K562 (cell line): ENCODE measurements at regions not wholly inside any gene's neighbourhood (a gene's known extent, or its start where the extent isn't known, plus 50 kb on each side); places are given as distances from the start of the nearest gene placed in this dataset.

ENCODE experiments used
- ATAC-seq: fragments of 200-7000 bp; cut with Tn5 transposase; 3 replicates; pipeline ENCODE4 v1.9.1; 2020; ENCODE audit warnings: moderate library complexity
- BruUV-seq: library from RNA; stranded (reverse); fragments of 400-500 nt; replicated peaks from 2 replicates; lab custom pipeline; 2021; lab: Mats Ljungman, UMichigan
- CTCF ChIA-PET: fragments of 300-600 bp; formaldehyde crosslinking; extraction: SDS; loops from one replicate; lab custom pipeline; 2021; ENCODE audit warnings: low intra/inter-chr PET ratio; lab: Yijun Ruan, JAX
- POLR2A ChIA-PET: fragments of 300-600, 350-650 bp; sonication (Branson Sonifier 250); formaldehyde crosslinking; extraction: SDS; loops from one replicate; lab custom pipeline; 2021; ENCODE audit warnings: antibody characterized with exemption, inconsistent platforms; lab: Yijun Ruan, JAX
- DNase-seq, 4 experiments: peaks; one replicate each; pipeline versions ENCODE4 v3.0.0 to v3.0.0-alpha.2; 2011 to 2018; ENCODE audit warnings: low spot score in 3 of 4, mixed read lengths in 3 of 4; ENCODE audit errors: extremely low read depth in 1 of 4
- FAIRE-seq: peaks from 2 replicates; lab custom pipeline; 2011; peaks lifted over from hg19 to GRCh38; lab: Jason Lieb, UNC
- H2AFZ ChIP-seq: 2 replicates; pipeline ENCODE4 v1.6.0; 2011; ENCODE audit warnings: low read depth, low read length, control low read depth, inconsistent platforms
- H3K27ac ChIP-seq: fragments of 200-600 bp; 3 replicates; pipeline ENCODE4 v1.8.0; 2011; ENCODE audit warnings: low read depth, mild to moderate bottlenecking, control low read depth, inconsistent platforms, low read length, moderate library complexity, mixed read lengths; ENCODE audit errors: extremely low read depth
- H3K27me3 ChIP-seq, 2 experiments: fragments of 300-600 bp in 1 of 2; 2 replicates in 1 of 2; 3 replicates in 1 of 2; pipeline versions ENCODE4 v1.6.0 to v1.8.0; 2011; ENCODE audit warnings: inconsistent platforms in 2 of 2, low read length in 2 of 2, mild to moderate bottlenecking in 1 of 2, mixed read lengths in 1 of 2, moderate library complexity in 1 of 2; ENCODE audit not compliant: control insufficient read depth in 2 of 2, insufficient read depth in 2 of 2
- H3K36me3 ChIP-seq: fragments of 300-600 bp; 3 replicates; pipeline ENCODE4 v1.8.0; 2011; ENCODE audit warnings: mild to moderate bottlenecking, low read length, inconsistent platforms; ENCODE audit not compliant: control insufficient read depth, insufficient read depth
- H3K4me1 ChIP-seq, 2 experiments: fragments of 200-600 bp in 1 of 2; replicated peaks in 1 of 2; 2 replicates in 1 of 2; 3 replicates in 1 of 2; pipeline versions ENCODE4 v1.5.1 to v1.8.0; 2011; ENCODE audit warnings: inconsistent platforms in 2 of 2, low read length in 2 of 2, mild to moderate bottlenecking in 1 of 2, mixed read lengths in 1 of 2, moderate library complexity in 1 of 2; ENCODE audit not compliant: control insufficient read depth in 2 of 2, insufficient read depth in 2 of 2
- H3K4me2 ChIP-seq: 2 replicates; pipeline ENCODE4 v1.6.1; 2011; ENCODE audit warnings: low read length, control low read depth, inconsistent platforms, mixed read lengths; ENCODE audit not compliant: insufficient read depth
- H3K4me3 ChIP-seq: fragments of 200-600 bp; sonication (generic), shearing (Covaris generic); 2 replicates; pipeline ENCODE4 v1.5.1; 2016; ENCODE audit warnings: control low read depth, inconsistent platforms
- H3K79me2 ChIP-seq: fragments of 200-600 bp; 3 replicates; pipeline ENCODE4 v1.8.0; 2011; ENCODE audit warnings: low read length, inconsistent platforms; ENCODE audit not compliant: control insufficient read depth, insufficient read depth
- H3K9ac ChIP-seq, 2 experiments: 2 replicates each; pipeline versions ENCODE4 v1.6.0 to v1.6.1; 2011; ENCODE audit warnings: low read depth in 2 of 2, low read length in 2 of 2, control low read depth in 1 of 2, inconsistent platforms in 1 of 2, mild to moderate bottlenecking in 1 of 2, mixed read lengths in 1 of 2; ENCODE audit not compliant: insufficient read depth in 1 of 2
- H3K9me1 ChIP-seq: one replicate; pipeline ENCODE4 v1.6.0; 2011; ENCODE audit warnings: inconsistent platforms, mild to moderate bottlenecking, low read length, moderate library complexity; ENCODE audit not compliant: control insufficient read depth, insufficient read depth
- H3K9me3 ChIP-seq: replicated peaks from 2 replicates; pipeline ENCODE4 v1.5.1; 2011; ENCODE audit warnings: low read depth, low read length, inconsistent platforms; ENCODE audit not compliant: control insufficient read depth, insufficient read depth
- H4K20me1 ChIP-seq: replicated peaks from 2 replicates; pipeline ENCODE4 v1.6.1; 2011; ENCODE audit warnings: low read length, inconsistent platforms, mixed read lengths; ENCODE audit not compliant: control insufficient read depth, insufficient read depth
- ELF1 ChIP-seq: fragments of 200-800 bp; sonication (Bioruptor generic); IDR thresholded peaks from 2 replicates; pipeline ENCODE4 v1.6.1; 2016; ENCODE audit warnings: missing genetic modification characterization, missing compliant biosample characterization
- EZH2 ChIP-seq: IDR thresholded peaks from 2 replicates; pipeline ENCODE4 v1.6.1; 2012; ENCODE audit warnings: low read depth, mild to moderate bottlenecking, inconsistent platforms, low read length, borderline replicate concordance
- KLF10 ChIP-seq: fragments of 250-450 bp; sonication (Bioruptor Pico); IDR thresholded peaks from 2 replicates; pipeline ENCODE4 v1.6.1; 2021; ENCODE audit warnings: matching md5 sums
- RBM25 ChIP-seq: fragments of 200-400 bp; formaldehyde crosslinking; IDR thresholded peaks from 2 replicates; pipeline ENCODE4 v1.6.1; 2018; ENCODE audit warnings: low read length, low read depth, moderate library complexity; ENCODE audit not compliant: severe bottlenecking
- SMAD1 ChIP-seq: fragments of 150-350 bp; IDR thresholded peaks from 2 replicates; pipeline ENCODE4 v1.6.1; 2014; ENCODE audit warnings: low read length, low read depth; ENCODE audit not compliant: partially characterized antibody
- ZFP36 ChIP-seq: fragments of 150-350 bp; IDR thresholded peaks from 2 replicates; pipeline ENCODE4 v1.6.1; 2018; ENCODE audit warnings: low read length, low read depth; ENCODE audit not compliant: partially characterized antibody
- ZNF778 ChIP-seq: fragments of 450-650 bp; formaldehyde crosslinking; IDR thresholded peaks from 2 replicates; pipeline ENCODE4 v1.4.0; 2020; ENCODE audit warnings: mild to moderate bottlenecking, moderate library complexity
- WGBS: fragments of 100-300 bp; shearing (Covaris generic); methylation state at CpG from one replicate; pipeline ENCODE4 v1.1.6; 2016; ENCODE audit warnings: low coverage, mixed read lengths; ENCODE audit not compliant: insufficient coverage; ENCODE audit errors: missing lambda C conversion rate; 5-methylcytosine and 5-hydroxymethylcytosine counted together
- in situ Hi-C: fragments of 300-500 bp; cut with MboI; formaldehyde crosslinking; loops from 4 replicates; pipeline ENCODE4 v1.15.0; 2018; ENCODE audit warnings: inconsistent platforms, mixed read lengths
- intact Hi-C: fragments of 100-400 bp; cut with micrococcal nuclease; formaldehyde crosslinking; loops from 2 replicates; pipeline ENCODE4 v1.14.2; 2022
- TF ChIP-seq, protein P1 (sequence below): sonication (generic); formaldehyde crosslinking; IDR thresholded peaks from 2 replicates; pipeline ENCODE4 v1.8.1; 2023; ENCODE audit warnings: mild to moderate bottlenecking, missing genetic modification reagents
- TF ChIP-seq, protein P2 (sequence below): sonication (generic); formaldehyde crosslinking; IDR thresholded peaks from 2 replicates; pipeline ENCODE4 v1.8.1; 2023; ENCODE audit warnings: missing genetic modification reagents, mild to moderate bottlenecking, borderline replicate concordance

DNA sequence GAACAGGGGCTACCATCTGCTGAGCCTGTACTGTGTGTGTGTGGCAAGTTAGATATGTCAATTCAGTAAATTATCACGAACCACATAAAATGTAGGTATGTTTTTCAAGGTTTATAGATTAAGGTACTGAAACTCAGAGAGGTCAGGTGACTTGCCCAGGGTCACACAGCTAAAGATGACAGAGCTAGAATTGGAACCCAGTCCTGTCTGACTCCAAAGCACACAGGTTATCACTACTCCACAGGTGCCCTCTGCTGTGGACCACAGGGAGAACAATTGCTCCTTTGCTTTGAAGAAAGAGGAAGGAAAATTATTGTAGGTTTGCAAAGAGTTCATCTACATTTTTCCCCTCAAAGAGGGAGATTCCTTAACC lies 229.7 kb upstream of the AGAP1 start:
- no TSS peak for BruUV-seq
- FAIRE-seq, result no peak

DNA sequence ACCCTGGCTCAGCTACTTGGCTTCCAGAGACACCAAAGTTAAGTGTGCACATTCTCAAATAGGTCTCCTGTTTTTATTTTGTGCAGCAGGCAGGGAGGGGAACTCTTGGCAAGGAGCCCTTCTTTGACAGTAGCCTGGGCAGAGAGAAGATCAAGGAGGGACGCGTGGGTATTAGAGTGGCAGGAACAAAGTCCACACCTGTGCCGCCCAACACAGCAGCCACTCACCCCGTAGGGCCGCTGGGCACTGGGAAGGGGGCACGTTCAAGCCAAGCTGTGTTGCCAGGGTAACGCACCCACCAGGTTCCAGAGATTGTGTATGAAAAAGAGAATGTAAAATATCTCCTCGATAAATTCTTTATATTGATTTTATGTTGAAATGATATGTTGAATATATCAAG lies 229.3 kb upstream of the AGAP1 start:
- no peak for FAIRE-seq
- BruUV-seq, result no TSS peak
- TF ChIP-seq, protein P1, sequence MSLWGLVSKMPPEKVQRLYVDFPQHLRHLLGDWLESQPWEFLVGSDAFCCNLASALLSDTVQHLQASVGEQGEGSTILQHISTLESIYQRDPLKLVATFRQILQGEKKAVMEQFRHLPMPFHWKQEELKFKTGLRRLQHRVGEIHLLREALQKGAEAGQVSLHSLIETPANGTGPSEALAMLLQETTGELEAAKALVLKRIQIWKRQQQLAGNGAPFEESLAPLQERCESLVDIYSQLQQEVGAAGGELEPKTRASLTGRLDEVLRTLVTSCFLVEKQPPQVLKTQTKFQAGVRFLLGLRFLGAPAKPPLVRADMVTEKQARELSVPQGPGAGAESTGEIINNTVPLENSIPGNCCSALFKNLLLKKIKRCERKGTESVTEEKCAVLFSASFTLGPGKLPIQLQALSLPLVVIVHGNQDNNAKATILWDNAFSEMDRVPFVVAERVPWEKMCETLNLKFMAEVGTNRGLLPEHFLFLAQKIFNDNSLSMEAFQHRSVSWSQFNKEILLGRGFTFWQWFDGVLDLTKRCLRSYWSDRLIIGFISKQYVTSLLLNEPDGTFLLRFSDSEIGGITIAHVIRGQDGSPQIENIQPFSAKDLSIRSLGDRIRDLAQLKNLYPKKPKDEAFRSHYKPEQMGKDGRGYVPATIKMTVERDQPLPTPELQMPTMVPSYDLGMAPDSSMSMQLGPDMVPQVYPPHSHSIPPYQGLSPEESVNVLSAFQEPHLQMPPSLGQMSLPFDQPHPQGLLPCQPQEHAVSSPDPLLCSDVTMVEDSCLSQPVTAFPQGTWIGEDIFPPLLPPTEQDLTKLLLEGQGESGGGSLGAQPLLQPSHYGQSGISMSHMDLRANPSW (CRISPR knock-in tag), result no peak
- TF ChIP-seq SMAD1 (no peak), ELF1 (tag) (no peak), EZH2 (no peak), ZNF778 (no peak)
- TF ChIP-seq, protein P2, sequence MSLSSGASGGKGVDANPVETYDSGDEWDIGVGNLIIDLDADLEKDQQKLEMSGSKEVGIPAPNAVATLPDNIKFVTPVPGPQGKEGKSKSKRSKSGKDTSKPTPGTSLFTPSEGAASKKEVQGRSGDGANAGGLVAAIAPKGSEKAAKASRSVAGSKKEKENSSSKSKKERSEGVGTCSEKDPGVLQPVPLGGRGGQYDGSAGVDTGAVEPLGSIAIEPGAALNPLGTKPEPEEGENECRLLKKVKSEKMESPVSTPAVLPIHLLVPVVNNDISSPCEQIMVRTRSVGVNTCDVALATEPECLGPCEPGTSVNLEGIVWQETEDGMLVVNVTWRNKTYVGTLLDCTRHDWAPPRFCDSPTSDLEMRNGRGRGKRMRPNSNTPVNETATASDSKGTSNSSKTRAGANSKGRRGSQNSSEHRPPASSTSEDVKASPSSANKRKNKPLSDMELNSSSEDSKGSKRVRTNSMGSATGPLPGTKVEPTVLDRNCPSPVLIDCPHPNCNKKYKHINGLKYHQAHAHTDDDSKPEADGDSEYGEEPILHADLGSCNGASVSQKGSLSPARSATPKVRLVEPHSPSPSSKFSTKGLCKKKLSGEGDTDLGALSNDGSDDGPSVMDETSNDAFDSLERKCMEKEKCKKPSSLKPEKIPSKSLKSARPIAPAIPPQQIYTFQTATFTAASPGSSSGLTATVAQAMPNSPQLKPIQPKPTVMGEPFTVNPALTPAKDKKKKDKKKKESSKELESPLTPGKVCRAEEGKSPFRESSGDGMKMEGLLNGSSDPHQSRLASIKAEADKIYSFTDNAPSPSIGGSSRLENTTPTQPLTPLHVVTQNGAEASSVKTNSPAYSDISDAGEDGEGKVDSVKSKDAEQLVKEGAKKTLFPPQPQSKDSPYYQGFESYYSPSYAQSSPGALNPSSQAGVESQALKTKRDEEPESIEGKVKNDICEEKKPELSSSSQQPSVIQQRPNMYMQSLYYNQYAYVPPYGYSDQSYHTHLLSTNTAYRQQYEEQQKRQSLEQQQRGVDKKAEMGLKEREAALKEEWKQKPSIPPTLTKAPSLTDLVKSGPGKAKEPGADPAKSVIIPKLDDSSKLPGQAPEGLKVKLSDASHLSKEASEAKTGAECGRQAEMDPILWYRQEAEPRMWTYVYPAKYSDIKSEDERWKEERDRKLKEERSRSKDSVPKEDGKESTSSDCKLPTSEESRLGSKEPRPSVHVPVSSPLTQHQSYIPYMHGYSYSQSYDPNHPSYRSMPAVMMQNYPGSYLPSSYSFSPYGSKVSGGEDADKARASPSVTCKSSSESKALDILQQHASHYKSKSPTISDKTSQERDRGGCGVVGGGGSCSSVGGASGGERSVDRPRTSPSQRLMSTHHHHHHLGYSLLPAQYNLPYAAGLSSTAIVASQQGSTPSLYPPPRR (CRISPR knock-in tag), result no peak

More for the DNA sequence above, 229.7 kb upstream of the AGAP1 start:
- Histone ChIP-seq H2AFZ (no peak overlapping the region), H3K4me1 (no peaks in the 10 kb centered on the region), H4K20me1 (no peaks in the 10 kb centered on the region; the same call in 1 of the 2 replicates), H3K9me3 (no peaks in the 10 kb centered on the region; the same call in 1 of the 2 replicates), H3K27me3 (peaks cover 7 to 28% of the 10 kb centered on the region in 2 experiments; a peak in 3 of 5 replicates), H3K27ac (no peak overlapping the region), H3K4me2 (no peak overlapping the region), H3K36me3 (no peaks in the 10 kb centered on the region), H3K79me2 (no peaks in the 10 kb centered on the region), H3K9me1 (no peaks in the 10 kb centered on the region), H3K9ac (no peak overlapping the region), H3K4me3 (no peak overlapping the region)
- ChIA-PET CTCF (no interaction called here), POLR2A (no interaction called here)
- in situ Hi-C loops (no loop called here), intact Hi-C loops (no loop called here)
- TF ChIP-seq KLF10 (CRISPR knock-in tag) (no peak), RBM25 (peak; percentile 80), ZFP36 (peak; percentile 53)
- no peak for ATAC-seq
- 0% methylated on average over 1 of the region's 1 CpG for WGBS
- DNase-seq, result no peak

More for the DNA sequence above, 229.3 kb upstream of the AGAP1 start:
- in situ Hi-C loops, result no loop called here
- peaks cover 7 to 31% of the 10 kb centered on the region in 2 experiments; a peak in 3 of 5 replicates for H3K27me3 ChIP-seq
- no peak for DNase-seq
- H3K9ac ChIP-seq, result no peak overlapping the region
- no peak overlapping the region for H3K4me2 ChIP-seq
- H4K20me1 ChIP-seq, result no peaks in the 10 kb centered on the region; the same call in 1 of the 2 replicates
- H3K79me2 ChIP-seq, result no peaks in the 10 kb centered on the region
- intact Hi-C loops, result no loop called here
- no peak overlapping the region for H2AFZ ChIP-seq
- H3K9me3 ChIP-seq, result no peaks in the 10 kb centered on the region; the same call in 1 of the 2 replicates
- H3K36me3 ChIP-seq, result no peaks in the 10 kb centered on the region
- no peaks in the 10 kb centered on the region for H3K9me1 ChIP-seq
- H3K4me3 ChIP-seq, result no peak overlapping the region
- POLR2A ChIA-PET, result no interaction called here
- WGBS, result 1% methylated on average over 8 of the region's 8 CpGs
- H3K27ac ChIP-seq, result no peak overlapping the region
- no peak for ATAC-seq
- no peaks in the 10 kb centered on the region for H3K4me1 ChIP-seq
- CTCF ChIA-PET, result no interaction called here
